NOMO-1 (cell line): ENCODE measurements at regions not wholly inside any gene's neighbourhood (a gene's known extent, or its start where the extent isn't known, plus 50 kb on each side); places are given as distances from the start of the nearest gene placed in this dataset.

Source experiments
- DNase-seq, 2 experiments: peaks; one replicate each; lab custom pipeline; 2025; ENCODE audit not compliant: unreplicated experiment in 2 of 2; lab: John Stamatoyannopoulos, UW

DNA sequence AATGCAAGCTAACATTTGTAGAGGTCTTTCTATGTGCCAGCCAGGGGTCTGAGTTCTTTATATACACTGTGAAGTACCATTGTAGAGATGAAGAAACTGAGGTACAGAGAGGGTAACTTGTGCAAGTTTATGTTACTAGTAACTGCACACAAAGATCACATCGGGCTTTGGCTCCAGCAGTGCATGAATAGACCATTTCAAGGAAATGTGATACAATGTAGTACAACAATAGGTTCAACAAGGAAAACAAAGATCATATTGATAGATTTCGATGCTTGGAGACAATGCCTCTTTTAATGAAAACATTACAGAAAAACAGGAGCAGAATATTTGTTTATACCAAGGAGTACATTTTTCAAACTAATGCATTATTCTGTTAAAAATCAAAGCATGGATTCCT is 115.3 kb downstream of the POLR2M start:
- DNase-seq, result no peak

DNA sequence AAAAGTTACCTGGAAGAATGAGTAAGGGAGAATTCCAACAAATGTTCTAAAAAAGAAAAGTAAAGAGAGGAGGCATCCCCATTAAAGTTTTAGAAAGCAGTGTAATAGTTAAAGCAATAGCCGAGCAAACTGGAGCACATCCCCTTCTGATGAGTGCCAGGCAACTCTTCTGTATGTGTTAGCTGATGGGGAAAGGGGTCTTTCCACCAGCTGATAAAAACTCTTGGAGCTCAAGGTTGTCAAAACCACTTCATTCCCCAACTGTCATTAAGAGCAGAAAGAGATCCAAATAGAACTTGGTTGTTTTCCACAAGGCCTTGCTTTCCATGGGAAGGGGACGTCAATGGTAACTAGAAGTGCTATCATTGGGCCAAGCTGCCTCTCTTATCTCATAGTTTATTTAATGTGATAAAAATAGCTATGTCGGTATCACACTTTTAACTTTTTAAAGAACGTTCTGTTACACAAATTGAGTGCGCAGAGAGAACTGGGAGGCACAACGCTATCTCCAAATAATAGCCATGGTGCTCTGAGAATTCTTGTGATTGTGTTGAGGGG is 116.9 kb downstream of the POLR2M start:
- no peak for DNase-seq

DNA sequence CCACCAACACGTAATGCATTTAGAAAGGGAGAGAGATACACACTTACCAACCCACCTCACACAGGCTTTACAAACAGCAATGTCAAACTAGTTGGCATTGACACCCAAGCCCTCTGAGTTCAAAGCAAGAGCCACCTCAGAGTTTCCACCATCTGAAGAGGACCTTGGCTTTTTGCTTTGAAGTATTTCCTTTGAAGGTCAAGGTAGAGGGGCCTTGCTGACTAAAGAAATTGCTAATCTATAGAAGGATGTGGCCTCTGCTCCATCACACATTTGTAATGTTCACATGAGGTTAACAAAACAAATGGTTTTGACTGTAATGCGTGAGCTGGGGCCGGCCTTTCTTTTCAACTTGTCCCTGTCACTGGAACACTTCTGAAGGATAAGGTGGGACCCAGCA is 117.7 kb downstream of the POLR2M start:
- no peak for DNase-seq

DNA sequence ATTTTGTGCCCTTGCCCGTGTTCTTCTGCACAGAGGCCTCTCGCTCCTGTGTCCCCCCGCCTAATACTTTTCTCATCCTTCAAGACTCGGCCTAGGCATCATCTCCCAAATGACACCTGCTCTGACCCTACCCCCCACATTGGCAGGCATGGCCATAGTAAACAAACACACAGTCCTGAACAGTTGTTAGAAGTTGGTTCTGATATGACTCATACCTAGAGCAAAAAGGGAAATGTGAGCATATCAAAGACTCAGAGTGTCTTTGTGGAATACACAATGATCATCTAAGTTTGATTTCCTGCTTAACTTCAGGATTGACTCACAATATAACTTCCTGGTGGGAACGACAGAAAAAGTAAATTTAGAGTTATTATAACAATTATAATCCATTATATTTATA is 120.5 kb downstream of the POLR2M start:
- DNase-seq, result no peak

DNA sequence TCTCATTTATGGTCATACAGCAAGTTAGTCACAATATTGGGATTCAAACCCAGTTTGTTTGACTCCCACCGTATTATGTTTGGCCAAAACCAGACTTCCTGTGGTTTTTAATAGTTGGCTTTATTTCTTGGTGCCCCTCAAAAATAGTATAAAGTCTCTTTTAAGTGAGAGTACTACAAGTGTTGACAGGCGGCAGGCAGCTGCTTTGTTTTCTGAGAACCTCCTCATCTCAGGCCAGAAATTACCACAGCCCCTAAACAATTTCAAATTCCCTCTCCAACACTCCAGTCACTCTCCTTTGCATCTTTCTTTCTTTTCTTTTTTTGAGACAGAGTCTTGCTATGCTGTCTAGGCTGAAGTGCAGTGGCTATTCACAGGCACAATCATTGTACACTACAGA is 121.5 kb downstream of the POLR2M start:
- DNase-seq, result no peak

DNA sequence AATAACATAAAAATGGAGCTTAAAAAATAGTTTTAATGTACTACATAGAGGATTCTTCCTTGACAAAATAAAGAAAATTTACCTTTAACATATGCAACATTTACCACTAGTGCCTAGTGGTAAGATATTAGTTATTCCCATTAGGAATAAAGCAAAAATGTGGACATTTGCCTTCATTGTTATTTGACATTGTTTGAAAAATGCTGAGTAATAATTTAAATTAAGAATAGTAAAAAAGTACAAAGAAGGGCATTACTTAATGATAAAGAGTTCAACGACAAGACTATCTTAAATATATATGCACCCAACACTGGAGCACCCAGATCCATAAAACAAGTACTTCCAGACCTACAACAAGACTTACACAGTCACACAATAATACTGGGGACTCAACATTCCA is 125.7 kb downstream of the POLR2M start:
- no peak for DNase-seq

DNA sequence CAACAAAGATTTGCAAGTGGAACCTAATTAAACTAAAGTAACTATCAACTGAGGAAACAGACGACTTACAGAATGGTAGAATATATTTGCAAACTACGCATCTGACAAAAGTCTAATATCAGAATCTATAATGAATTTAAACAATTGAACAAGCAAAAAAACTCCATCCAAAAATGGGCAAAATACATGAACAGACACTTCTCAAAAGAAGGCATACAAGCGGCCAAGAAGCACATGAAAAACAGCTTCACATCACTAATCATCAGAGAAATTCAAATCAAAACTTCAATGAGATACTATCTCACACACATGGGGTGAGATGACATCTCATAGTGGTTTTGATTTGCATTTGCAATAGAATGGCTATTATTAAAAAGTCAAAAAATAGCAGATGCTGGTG is 128.6 kb downstream of the POLR2M start:
- no peak for DNase-seq

DNA sequence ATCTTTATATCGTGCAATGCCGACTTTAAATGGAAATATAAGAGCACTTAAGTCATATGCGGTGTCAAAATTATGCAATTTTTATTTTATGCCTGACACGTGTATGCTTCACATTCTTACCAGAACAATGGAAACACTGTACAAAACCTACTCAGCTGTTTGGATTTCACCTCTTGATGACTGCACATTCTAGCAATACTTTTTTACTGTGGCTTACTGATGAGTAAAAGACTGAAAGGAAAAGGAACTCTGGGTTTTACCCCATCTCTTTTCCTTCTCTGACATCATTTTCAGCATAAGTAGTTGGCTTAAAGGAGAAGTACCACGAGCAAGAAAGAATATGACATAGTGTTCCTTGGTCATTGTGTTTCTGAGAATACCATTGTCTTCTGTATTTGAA is 142.8 kb downstream of the POLR2M start:
- no peak for DNase-seq

DNA sequence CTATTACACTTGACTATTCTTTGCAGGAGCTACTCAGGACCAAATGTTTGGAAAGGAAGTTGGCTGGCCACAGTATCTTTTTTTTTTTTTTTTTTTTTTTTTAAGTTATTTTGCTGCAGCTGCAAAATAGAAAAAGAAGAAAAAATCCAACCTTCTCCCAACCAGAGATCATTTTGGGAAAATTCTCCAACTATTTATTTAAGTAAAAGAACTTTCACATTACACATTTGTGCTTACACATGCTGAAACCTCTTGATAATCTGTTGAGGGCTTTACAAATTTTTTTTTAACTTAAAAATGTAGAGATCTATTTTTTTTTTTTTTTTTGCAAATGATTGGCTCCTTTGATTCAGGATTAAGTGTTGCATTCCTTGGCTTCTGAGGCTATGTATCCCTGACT is 148.0 kb downstream of the POLR2M start:
- DNase-seq, result no peak

DNA sequence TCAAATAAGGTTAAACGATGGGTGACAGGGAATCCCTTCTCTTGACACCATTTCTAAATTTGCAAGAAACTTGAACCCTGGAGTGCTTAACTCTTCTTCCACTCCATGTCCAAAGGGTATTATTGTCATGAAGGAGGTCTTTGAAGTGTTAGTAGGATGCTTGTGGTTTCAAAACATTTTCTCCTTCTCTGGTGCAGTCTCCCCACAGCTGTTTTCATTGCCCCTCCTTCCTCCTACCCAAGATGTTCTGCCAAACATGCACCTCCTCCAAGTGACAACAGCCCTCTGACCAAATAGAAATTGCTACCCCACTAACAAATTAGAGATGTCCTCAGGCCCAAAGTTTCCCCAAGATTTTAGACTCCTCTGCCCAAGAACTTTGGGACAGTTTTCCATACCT is 151.4 kb downstream of the POLR2M start:
- DNase-seq, result no peak

DNA sequence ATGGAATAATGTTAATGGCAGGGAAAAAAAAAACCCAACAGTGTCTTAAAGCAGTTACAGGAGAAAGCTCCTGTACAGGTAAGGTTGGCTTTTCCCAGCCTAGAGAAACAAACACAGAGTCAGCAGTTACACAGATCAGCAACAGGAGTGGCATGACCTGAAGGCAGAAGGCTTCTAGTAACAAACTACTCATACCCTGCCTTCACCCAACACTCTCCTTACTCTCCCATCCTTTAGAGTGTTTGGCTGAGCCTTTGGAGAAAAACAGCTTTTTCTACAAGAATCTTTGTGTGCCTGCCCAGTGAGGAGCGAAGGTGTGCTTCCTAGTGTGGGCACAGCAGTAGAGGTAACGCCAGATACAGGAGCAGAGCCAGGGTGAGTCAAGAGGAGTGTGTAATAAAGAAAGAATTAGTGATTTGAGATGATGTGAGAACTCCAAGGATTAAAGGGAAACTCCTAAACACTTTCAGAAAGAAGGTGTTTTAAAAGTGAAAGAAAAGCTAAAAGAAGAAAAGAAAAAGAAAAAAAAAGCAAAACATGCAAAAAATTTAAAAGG is 152.7 kb downstream of the POLR2M start:
- DNase-seq, result no peak

DNA sequence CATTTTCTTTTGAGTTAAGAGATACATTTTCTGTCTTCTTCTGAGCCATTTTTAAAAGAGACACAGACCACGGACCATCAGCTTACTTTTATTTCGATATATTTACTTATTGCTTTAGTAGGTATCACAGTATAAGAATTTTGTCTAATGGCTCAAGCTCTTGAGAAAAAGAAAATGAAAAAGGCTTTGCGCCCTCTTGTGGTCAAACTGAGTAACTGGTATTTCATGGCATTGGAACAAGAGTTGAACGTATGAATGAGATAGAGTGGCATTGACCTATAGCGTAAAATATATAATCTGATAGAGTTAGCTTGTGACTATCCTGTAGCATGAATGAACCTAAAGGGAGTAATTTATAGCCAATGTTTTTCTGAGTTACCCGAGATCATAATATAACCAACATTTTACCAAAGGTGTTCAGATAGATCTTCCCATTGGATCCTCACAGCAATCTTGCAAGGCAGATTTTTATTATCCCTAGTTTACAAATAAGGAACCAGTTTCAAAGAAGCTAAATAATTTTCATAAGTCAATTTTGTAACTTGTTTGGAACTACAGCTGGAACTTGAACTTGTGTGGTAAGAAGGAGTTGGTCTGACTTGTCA is 154.6 kb downstream of the POLR2M start:
- DNase-seq, result peak; percentile 8 to 36

DNA sequence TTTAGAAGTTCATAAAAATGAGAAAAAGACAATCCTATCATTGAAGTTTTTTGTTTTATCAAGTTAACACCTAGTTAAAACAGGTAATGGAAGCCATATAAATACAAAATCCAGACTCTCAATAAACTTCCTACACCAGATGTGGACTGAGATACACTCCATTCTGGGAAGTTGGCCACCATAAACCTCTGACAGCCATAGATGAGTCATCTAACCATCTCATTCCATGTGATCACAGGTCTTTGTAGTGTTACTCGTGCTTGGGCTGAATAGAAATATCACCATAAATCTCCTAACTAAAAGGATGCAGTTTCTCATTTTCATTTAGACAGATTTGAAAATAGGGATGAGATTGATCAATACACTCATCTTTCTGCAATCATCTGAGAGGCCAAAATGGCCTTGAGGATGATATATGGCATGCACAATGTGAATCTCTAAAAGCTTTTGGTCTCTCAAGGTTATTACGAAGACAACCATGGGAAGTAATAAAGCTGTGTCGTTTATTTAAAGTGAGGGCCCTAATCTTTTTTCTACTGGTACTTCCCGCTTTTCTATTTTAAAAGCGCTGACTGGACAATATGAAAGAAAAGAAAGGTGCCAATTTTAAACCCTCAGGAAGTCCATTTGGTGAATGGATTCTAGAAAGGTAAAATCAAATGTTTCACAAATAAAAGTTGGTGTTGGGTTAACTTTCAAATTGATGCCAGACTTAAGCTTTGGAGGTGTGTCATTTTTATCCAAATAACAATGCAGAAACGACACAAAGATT is 155.5 kb downstream of the POLR2M start:
- no peak for DNase-seq

DNA sequence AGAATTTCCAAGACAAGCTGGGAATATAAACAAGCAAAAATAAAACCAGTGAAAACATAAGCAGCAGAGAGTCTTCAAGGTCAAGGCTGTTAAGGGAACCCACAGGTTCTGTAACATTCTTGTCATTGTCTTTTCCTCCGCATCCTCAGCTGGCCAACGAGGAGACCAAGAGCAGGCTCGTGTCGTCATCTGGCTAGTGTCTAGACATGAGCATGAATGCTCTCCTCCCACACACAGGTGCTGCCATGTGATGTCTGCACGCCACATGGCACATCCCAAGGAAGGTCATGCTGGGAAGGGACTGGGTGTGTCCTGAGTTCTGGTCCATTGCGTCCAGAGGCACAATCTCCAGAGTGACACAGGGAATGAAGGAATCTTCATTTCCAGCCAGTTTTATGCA is 156.2 kb downstream of the POLR2M start:
- no peak for DNase-seq

DNA sequence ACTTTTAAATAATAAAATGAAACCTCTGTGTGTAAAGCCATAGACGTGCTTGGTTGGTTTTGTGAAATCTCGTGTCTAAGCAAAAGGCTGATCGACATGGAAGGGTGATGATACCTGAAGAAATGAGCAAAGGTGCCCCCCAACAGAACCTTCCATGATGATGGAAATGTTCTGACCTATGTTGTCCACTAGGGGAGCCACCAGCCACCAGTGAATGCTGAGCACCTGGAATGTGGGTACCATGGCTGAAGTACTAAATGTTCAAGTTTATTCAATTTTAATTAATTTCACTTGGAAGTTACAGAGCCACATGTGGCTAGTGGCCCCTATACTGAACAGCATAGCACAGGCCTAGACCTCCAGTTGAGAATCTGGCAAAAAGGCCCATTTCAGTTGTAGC is 158.8 kb downstream of the POLR2M start:
- no peak for DNase-seq

DNA sequence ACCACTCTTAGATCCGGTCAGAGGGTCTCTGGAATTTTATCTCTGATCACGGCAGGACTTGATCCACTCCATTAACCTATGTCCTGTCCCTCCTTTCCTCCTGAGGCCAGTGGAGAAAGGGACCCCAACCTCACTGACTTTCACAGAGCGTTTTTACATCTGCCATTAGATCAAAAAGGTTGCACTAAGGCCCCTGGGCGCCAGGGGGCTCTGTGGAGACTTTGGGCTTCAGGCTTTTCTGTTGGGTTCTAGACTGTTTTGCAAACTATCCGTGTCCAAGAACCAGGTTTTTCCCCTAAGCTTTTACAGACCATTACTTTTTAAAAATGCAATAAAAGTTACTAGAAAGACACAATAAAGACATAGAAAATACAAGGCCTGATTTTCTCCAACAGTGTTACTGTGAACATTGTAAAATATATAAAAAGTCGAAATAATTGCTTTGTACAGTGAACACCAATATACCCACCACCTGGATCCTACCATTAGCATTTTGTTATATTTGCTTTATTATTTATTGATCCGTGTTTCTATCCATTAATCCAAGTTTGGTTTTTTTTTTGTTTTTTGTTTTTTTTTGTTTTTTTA is 159.7 kb downstream of the POLR2M start:
- DNase-seq, result peak; percentile 17 to 49

DNA sequence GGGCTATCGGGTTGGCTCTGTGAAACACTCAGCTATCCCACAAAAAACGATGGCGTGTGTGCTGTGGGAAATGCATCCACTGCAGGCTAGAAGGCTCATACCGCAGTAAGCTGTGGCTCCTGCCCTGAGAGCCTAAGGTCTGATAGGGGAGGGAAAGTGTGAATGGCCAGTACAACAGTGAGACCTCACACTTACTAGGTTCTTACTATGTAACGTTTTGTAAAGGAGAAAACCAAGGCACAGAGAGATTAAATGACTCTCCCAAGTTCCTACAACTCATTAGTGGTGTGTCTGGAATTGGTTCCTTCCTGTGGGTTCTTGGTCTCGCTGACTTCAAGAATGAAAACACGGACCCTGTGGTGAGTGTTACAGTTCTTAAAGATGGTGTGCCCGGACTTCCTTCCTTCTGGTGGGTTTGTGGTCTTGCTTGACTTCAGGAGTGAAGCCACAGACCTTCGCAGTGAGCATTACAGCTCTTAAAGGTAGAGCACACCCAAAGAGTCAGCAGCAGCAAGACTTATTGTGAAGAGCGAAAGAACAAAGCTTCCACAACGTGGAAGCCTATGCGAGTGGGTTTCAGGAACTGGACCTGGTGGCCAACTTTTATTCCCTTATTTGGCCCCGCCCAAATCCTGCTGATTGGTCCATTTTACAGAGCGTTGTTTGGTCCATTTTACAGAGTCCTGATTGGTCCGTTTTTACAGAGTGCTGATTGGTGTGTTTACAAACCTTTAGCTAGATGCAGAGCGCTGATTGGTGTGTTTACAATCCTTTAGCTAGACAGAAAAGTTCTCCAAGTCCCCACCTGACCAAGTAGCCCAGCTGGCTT is 161.7 kb downstream of the POLR2M start:
- DNase-seq, result peak in 1 of 2 experiments; percentile 13

DNA sequence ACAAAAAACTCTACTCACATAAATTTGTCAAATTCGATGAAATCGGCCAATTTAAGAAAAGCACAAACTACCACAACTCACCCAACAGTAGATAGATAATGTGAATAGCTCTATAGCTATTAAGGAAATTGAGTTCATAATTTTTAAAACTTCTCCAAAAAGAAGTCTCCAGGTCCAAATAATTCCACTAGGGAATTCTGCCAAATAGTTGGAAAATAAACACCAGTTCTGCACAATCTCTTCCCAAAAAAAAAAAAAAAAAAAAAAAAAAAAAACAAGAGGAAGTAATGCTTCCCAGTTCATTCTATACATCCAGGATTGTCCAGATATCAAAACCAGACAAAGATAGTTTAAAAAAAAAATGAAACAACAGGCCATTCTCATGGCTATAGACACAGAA is 164.2 kb downstream of the POLR2M start:
- DNase-seq, result no peak

DNA sequence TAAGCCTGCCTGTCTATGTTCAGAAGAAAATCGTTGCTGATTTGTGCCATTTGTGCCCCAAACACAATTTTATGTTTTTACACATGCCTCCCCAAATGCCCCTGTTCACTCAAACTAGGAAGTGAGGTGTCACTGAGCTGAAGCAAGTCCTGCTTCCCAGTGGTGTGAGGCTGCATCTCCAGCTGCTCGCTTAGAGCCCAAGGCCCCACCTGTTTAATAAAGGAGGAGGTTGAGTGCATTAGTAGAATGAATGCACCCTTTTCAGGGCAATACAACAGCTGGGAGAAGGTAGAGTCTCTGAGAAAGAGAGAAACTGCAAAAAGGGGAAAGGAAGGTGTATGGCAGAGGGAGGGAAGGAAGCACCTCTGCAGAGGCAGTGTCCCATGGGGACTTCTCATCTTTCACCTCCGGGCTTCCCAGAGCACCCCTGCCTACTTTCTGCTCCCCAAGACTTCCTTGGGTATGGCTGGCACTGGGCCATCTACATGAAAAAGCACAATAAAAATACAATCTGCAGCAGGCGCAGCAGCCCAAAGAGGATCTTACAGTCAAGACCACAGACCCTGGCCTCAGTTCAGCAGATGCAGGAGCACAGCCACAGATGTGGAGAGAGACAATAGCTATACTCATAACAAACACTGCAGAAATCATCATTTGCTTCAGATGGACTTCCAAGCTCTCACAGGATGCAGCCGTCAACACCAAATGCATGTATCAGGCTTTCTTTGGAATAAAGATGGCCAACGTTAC is 165.9 kb downstream of the POLR2M start:
- no peak for DNase-seq

DNA sequence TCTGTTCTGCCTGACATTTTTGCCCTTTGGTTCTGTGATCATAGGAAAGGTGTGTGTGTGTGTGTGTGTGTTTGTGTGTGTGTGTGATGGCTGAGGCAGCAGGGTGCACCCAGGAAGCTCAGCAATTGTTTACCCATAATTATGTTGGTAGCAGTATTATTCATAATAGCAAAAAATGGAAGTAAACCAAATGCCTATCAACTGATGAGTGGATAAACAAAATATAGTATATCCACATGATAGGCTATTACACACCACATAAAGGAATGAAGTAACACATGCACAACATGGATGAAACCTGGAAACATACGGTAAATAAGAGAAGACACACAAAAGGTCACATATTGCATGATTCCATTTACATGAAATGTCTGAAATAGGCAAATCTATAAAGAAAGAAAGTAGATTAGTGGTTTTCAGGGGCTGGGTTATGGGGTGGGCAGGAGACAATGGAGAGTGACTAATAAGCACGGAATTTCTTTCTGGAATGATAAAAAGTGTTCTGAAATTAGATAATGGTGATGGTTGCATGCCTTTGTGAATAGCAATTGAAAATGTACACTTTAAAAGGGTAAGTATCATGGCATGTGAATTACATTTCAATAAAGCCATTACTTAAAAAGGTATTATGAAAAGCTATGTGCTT is 167.2 kb downstream of the POLR2M start:
- no peak for DNase-seq
